Endothelial cell of umbilical vein (primary cell): ENCODE measurements at regions not wholly inside any gene's neighbourhood (a gene's known extent, or its start where the extent isn't known, plus 50 kb on each side); places are given as distances from the start of the nearest gene placed in this dataset.

Experiments
- BruUV-seq: library from RNA; stranded (reverse); fragments of 400-500 nt; replicated peaks from 2 replicates; lab custom pipeline; 2021; lab: Mats Ljungman, UMichigan
- CTCF ChIA-PET: fragments of 300-600, 350-600 bp; sonication (Branson Sonifier 250); formaldehyde crosslinking; loops from one replicate; lab custom pipeline; 2021; ENCODE audit warnings: antibody characterized with exemption, inconsistent platforms; lab: Charles Lee
- POLR2A ChIA-PET: fragments of 300-600, 350-600 bp; sonication (Branson Sonifier 250); formaldehyde crosslinking; loops from one replicate; lab custom pipeline; 2021; ENCODE audit warnings: antibody characterized with exemption, inconsistent platforms; lab: Charles Lee
- DNase-seq: peaks from one replicate; pipeline ENCODE4 v3.0.0-alpha.2; 2011; ENCODE audit warnings: low read depth, low spot score
- FAIRE-seq: peaks from 2 replicates; lab custom pipeline; 2011; peaks lifted over from hg19 to GRCh38; lab: Jason Lieb, UNC
- H2AFZ ChIP-seq: 2 replicates; pipeline ENCODE4 v1.6.0; 2012; ENCODE audit warnings: low read depth, low read length, control low read depth, inconsistent platforms
- H3K27ac ChIP-seq: 2 replicates; pipeline ENCODE4 v1.5.1; 2011; ENCODE audit warnings: low read depth, mild to moderate bottlenecking, control low read depth, low read length, moderate library complexity; ENCODE audit not compliant: insufficient read depth
- H3K27me3 ChIP-seq, 2 experiments: 2 replicates each; pipeline versions ENCODE4 v1.6.0 to v1.6.1; 2011; ENCODE audit warnings: low read length in 2 of 2, mixed read lengths in 1 of 2; ENCODE audit not compliant: control insufficient read depth in 2 of 2, insufficient read depth in 2 of 2
- H3K36me3 ChIP-seq, 2 experiments: 2 replicates in 1 of 2; 3 replicates in 1 of 2; pipeline ENCODE4 v1.5.1; 2011; ENCODE audit warnings: low read length in 2 of 2, mild to moderate bottlenecking in 1 of 2, moderate library complexity in 1 of 2; ENCODE audit not compliant: control insufficient read depth in 2 of 2, insufficient read depth in 2 of 2; ENCODE audit errors: extremely low read depth in 1 of 2
- H3K4me1 ChIP-seq: 3 replicates; pipeline ENCODE4 v1.5.1; 2011; ENCODE audit warnings: mild to moderate bottlenecking, low read length; ENCODE audit not compliant: control insufficient read depth, insufficient read depth; ENCODE audit errors: extremely low read depth
- H3K4me2 ChIP-seq: 2 replicates; pipeline ENCODE4 v1.6.1; 2011; ENCODE audit warnings: low read length, control low read depth, mixed read lengths; ENCODE audit not compliant: insufficient read depth
- H3K4me3 ChIP-seq, 3 experiments: fragments of 200-600 bp in 1 of 3; sonication (generic), shearing (Covaris generic) in 1 of 3; replicated peaks in 1 of 3; 2 replicates each; pipeline ENCODE4 v1.5.1; 2011 to 2016; ENCODE audit warnings: control low read depth in 3 of 3, low read length in 3 of 3, mild to moderate bottlenecking in 2 of 3, inconsistent platforms in 1 of 3, low read depth in 1 of 3, moderate library complexity in 1 of 3; ENCODE audit not compliant: insufficient read depth in 1 of 3
- H3K79me2 ChIP-seq: 2 replicates; pipeline ENCODE4 v1.6.0; 2012; ENCODE audit warnings: low read length, inconsistent platforms; ENCODE audit not compliant: control insufficient read depth, insufficient read depth
- H3K9ac ChIP-seq: replicated peaks from 2 replicates; pipeline ENCODE3; 2011; ENCODE audit warnings: low read length, control low read depth; ENCODE audit not compliant: insufficient read depth; ENCODE audit errors: extremely low read depth
- H3K9me1 ChIP-seq: replicated peaks from 3 replicates; pipeline ENCODE4 v1.6.0; 2011; ENCODE audit warnings: mild to moderate bottlenecking, low read length; ENCODE audit not compliant: control insufficient read depth, insufficient read depth; ENCODE audit errors: extremely low read depth
- H3K9me3 ChIP-seq: replicated peaks from 2 replicates; pipeline ENCODE4 v1.5.1; 2012; ENCODE audit warnings: low read length, inconsistent platforms; ENCODE audit not compliant: control insufficient read depth, insufficient read depth
- H4K20me1 ChIP-seq: replicated peaks from 2 replicates; pipeline ENCODE3; 2011; ENCODE audit warnings: mild to moderate bottlenecking, low read length; ENCODE audit not compliant: control insufficient read depth, insufficient read depth; ENCODE audit errors: extremely low read depth
- EZH2 ChIP-seq: IDR thresholded peaks from 2 replicates; pipeline ENCODE4 v1.6.1; 2012; ENCODE audit warnings: borderline replicate concordance, low read depth, mild to moderate bottlenecking, moderate library complexity, low read length, inconsistent platforms; ENCODE audit not compliant: severe bottlenecking
- FOS ChIP-seq: IDR thresholded peaks from 2 replicates; pipeline ENCODE4 v1.6.1; 2011; ENCODE audit warnings: mild to moderate bottlenecking, low read length, moderate library complexity, borderline replicate concordance; ENCODE audit not compliant: insufficient read depth
- GATA2 ChIP-seq: IDR thresholded peaks from 2 replicates; pipeline ENCODE4 v1.7.0; 2011; ENCODE audit warnings: low read depth, mild to moderate bottlenecking, moderate library complexity, mixed read lengths, low read length; ENCODE audit not compliant: insufficient read length, insufficient read depth
- JUN ChIP-seq: IDR thresholded peaks from 2 replicates; pipeline ENCODE4 v1.6.1; 2011; ENCODE audit warnings: borderline replicate concordance, low read depth; ENCODE audit not compliant: insufficient read length, insufficient read depth
- MYC ChIP-seq: IDR thresholded peaks from one replicate; pipeline ENCODE4 v1.6.1; 2011; ENCODE audit warnings: mild to moderate bottlenecking, low read depth, low read length
- POLR2A ChIP-seq: IDR thresholded peaks from 2 replicates; pipeline ENCODE4 v1.6.1; 2012; ENCODE audit warnings: low read depth, mild to moderate bottlenecking, control low read depth, low read length
- POLR2AphosphoS5 ChIP-seq: IDR thresholded peaks from 2 replicates; pipeline ENCODE4 v1.6.1; 2012; ENCODE audit warnings: low read depth, mild to moderate bottlenecking, control low read depth, low read length, moderate library complexity; ENCODE audit not compliant: insufficient read depth
- dilution Hi-C: fragments of 300-500 bp; cut with MboI; formaldehyde crosslinking; loops from one replicate; pipeline ENCODE4 v1.15.0; 2019; ENCODE audit warnings: low sequenced_read_pairs; ENCODE audit not compliant: extremely low pct_ligation_motif_present
- intact Hi-C: fragments of 100-400 bp; cut with micrococcal nuclease; formaldehyde crosslinking; loops from one replicate; pipeline ENCODE4 v1.10.0; 2022
- TF ChIP-seq, protein P1 (sequence below), 2 donors: IDR thresholded peaks; 1 replicate in 1 of 2; 2 replicates in 1 of 2; pipeline ENCODE4 v1.5.1; 2011; ENCODE audit warnings: low read length in 2 of 2, mild to moderate bottlenecking in 2 of 2, moderate library complexity in 2 of 2, control low read depth in 1 of 2, inconsistent platforms in 1 of 2, low read depth in 1 of 2; ENCODE audit not compliant: insufficient read depth in 1 of 2; ENCODE audit errors: extremely low read depth in 1 of 2
- TF ChIP-seq, protein P2 (sequence below): IDR thresholded peaks from 2 replicates; pipeline ENCODE4 v1.6.1; 2011; ENCODE audit not compliant: insufficient read depth, insufficient read length

DNA sequence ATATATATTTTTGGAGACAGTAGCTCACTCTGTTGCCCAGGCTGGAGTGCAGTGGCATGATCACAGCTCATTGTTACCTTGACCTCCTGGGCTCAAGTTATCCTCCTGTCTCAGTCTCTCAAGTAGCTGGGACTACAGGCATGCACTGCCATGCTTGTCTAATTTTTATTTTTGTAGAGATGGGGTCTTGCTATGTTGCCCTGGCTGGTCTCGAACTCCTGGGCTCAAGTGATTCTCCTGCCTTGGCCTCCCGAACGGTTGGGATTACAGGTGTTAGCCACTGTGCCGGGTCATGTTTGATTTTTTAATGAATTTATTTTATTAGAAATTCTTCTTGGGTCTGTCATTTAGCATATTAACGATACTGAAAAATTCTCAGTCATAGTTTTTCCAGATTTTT, 70.5 kb downstream of the TMEM270 start:
- Histone ChIP-seq H2AFZ (no peak overlapping the region), H4K20me1 (no peaks in the 10 kb centered on the region), H3K4me2 (no peak overlapping the region), H3K79me2 (no peaks in the 10 kb centered on the region), H3K9ac (no peak overlapping the region), H3K27ac (no peak overlapping the region), H3K4me1 (no peaks in the 10 kb centered on the region), H3K36me3 (no peaks in the 10 kb centered on the region), H3K9me3 (no peaks in the 10 kb centered on the region), H3K27me3 (peaks cover 3 to 5% of the 10 kb centered on the region in 2 experiments), H3K9me1 (no peaks in the 10 kb centered on the region), H3K4me3 (no peak overlapping the region)
- dilution Hi-C loops (no loop called here), intact Hi-C loops (no loop called here)
- POLR2A ChIA-PET = interaction anchor here (0.7 kb wide), 1 partner anchor 22 kb away, joined by 3 read pairs; no protein-coding TSS in a partner anchor
- TF ChIP-seq POLR2A (no peak), EZH2 (no peak), MYC (no peak)
- TF ChIP-seq, protein P1, sequence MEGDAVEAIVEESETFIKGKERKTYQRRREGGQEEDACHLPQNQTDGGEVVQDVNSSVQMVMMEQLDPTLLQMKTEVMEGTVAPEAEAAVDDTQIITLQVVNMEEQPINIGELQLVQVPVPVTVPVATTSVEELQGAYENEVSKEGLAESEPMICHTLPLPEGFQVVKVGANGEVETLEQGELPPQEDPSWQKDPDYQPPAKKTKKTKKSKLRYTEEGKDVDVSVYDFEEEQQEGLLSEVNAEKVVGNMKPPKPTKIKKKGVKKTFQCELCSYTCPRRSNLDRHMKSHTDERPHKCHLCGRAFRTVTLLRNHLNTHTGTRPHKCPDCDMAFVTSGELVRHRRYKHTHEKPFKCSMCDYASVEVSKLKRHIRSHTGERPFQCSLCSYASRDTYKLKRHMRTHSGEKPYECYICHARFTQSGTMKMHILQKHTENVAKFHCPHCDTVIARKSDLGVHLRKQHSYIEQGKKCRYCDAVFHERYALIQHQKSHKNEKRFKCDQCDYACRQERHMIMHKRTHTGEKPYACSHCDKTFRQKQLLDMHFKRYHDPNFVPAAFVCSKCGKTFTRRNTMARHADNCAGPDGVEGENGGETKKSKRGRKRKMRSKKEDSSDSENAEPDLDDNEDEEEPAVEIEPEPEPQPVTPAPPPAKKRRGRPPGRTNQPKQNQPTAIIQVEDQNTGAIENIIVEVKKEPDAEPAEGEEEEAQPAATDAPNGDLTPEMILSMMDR (IDR thresholded peaks at IDR 0.05; ENCODE audit: extremely low read depth in 1 of 2, insufficient read depth in 1 of 2, low read depth in 1 of 2, low read length in 2 of 2) = no peak
- FAIRE-seq (no peak), DNase-seq (no peak)
- no TSS peak for BruUV-seq
- CTCF ChIA-PET = no interaction called here

DNA sequence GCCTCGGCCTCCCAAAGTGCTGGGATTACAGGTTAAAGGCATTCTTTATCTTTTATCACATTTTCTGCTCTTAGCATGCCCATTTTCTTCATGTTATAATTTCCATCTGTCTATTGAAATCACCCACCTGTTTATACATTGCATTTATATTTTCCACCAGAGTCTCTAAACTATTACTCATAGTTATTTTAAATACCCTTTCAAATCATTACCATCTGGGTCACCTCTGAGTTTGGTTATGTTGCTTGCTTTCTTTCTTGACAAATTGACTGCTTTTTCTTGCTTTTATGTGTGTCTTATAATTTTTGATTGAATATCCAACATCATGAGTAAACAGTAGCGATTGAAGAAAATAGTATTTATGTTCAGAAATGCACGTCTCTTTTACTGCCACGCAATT, 71.4 kb downstream of the TMEM270 start:
- Histone ChIP-seq H3K9ac (no peak overlapping the region), H3K9me3 (no peaks in the 10 kb centered on the region), H3K4me2 (no peak overlapping the region), H3K4me3 (no peak overlapping the region), H2AFZ (no peak overlapping the region), H3K27ac (no peak overlapping the region), H3K9me1 (no peaks in the 10 kb centered on the region), H3K79me2 (no peaks in the 10 kb centered on the region), H3K27me3 (peaks cover 2 to 3% of the 10 kb centered on the region in 2 experiments), H3K36me3 (no peaks in the 10 kb centered on the region), H4K20me1 (no peaks in the 10 kb centered on the region), H3K4me1 (no peaks in the 10 kb centered on the region)
- ChIA-PET POLR2A (no interaction called here), CTCF (no interaction called here)
- intact Hi-C loops (no loop called here), dilution Hi-C loops (no loop called here)
- DNase-seq (no peak), FAIRE-seq (no peak)
- no peak for TF ChIP-seq FOS
- TF ChIP-seq POLR2A = no peak
- TF ChIP-seq POLR2AphosphoS5 = no peak
- TF ChIP-seq, protein P1 (IDR thresholded peaks at IDR 0.05; ENCODE audit: extremely low read depth in 1 of 2, insufficient read depth in 1 of 2, low read depth in 1 of 2, low read length in 2 of 2) = no peak
- no peak for TF ChIP-seq EZH2
- TF ChIP-seq, protein P2, sequence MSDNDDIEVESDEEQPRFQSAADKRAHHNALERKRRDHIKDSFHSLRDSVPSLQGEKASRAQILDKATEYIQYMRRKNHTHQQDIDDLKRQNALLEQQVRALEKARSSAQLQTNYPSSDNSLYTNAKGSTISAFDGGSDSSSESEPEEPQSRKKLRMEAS = no peak
- TF ChIP-seq GATA2 = no peak
- no peak for TF ChIP-seq MYC
- no peak for TF ChIP-seq JUN
- no TSS peak for BruUV-seq
